ENCODE measurements at regions not wholly inside any gene's neighbourhood (a gene's known extent, or its start where the extent isn't known, plus 50 kb on each side); places are given as distances from the start of the nearest gene placed in this dataset.

DNA sequence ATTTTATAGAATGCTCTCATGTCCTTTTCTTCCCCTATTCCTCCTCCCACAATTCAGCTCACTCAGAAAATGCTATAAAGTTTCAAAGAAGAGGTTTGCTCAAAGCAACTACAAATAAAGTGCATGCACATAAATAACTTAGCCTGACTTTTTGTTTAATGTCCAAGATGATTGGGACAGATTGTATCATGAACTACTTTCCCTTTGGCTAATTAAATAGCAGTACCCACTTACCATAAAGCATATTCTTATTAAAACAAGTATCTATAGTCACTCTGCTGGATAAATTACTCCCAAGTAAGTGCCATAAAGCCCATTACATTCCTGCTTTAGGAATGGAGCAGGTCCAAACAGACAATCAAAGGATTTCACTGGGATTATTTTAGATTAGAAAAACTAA lies 576.0 kb downstream of the LMO4 start:
- no peaks in the 10 kb centered on the region for H3K9me3 ChIP-seq (ENCODE audit: control insufficient read depth, insufficient read depth, low read length)
- no peak overlapping the region for H3K4me3 ChIP-seq (ENCODE audit: low read depth, low read length)
- H3K4me1 ChIP-seq (ENCODE audit: control insufficient read depth, insufficient read depth, low read length) = no peaks in the 10 kb centered on the region
- H3K9ac ChIP-seq (ENCODE audit: low read depth, low read length) = no peak overlapping the region
- H3K27me3 ChIP-seq (ENCODE audit: control insufficient read depth, insufficient read depth, low read length) = no peaks in the 10 kb centered on the region
- H3K36me3 ChIP-seq (ENCODE audit: control insufficient read depth, insufficient read depth, low read length) = no peaks in the 10 kb centered on the region

DNA sequence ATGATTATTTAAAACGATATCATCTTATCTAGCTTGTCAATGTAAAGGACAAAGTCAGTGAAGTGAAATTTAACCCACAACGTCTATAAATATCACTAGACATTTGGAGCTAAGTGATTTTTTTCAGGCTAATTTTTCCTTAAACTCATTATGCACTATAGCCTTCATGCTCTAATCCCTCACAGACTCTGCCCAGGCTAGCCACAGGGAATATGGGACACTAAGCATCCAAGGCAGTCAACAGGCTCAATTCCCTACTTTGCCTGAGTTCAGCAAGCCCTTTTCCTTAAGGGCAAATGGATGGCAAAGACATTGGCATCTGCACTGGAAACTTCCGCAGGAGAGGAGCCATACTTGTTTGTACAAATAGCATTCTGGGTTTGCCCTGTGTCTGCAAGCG lies 577.0 kb downstream of the LMO4 start:
- no peaks in the 10 kb centered on the region for H3K4me1 ChIP-seq (ENCODE audit: control insufficient read depth, insufficient read depth, low read length)
- no peaks in the 10 kb centered on the region for H3K9me3 ChIP-seq (ENCODE audit: control insufficient read depth, insufficient read depth, low read length)
- no peaks in the 10 kb centered on the region for H3K36me3 ChIP-seq (ENCODE audit: control insufficient read depth, insufficient read depth, low read length)
- H3K27me3 ChIP-seq (ENCODE audit: control insufficient read depth, insufficient read depth, low read length) = no peaks in the 10 kb centered on the region
- H3K9ac ChIP-seq (ENCODE audit: low read depth, low read length) = no peak overlapping the region
- no peak overlapping the region for H3K4me3 ChIP-seq (ENCODE audit: low read depth, low read length)

- Histone ChIP-seq H3K4me1 (ENCODE audit: control insufficient read depth, insufficient read depth, low read length) (no peaks in the 10 kb centered on the region), H3K9me3 (ENCODE audit: control insufficient read depth, insufficient read depth, low read length) (no peaks in the 10 kb centered on the region), H3K36me3 (ENCODE audit: control insufficient read depth, insufficient read depth, low read length) (no peaks in the 10 kb centered on the region), H3K4me3 (ENCODE audit: low read depth, low read length) (no peak overlapping the region), H3K9ac (ENCODE audit: low read depth, low read length) (no peak overlapping the region), H3K27me3 (ENCODE audit: control insufficient read depth, insufficient read depth, low read length) (no peaks in the 10 kb centered on the region)
Measured at GRCh38 chr1:87906078-87906477, 577.4 kb downstream of the LMO4 start.

DNA sequence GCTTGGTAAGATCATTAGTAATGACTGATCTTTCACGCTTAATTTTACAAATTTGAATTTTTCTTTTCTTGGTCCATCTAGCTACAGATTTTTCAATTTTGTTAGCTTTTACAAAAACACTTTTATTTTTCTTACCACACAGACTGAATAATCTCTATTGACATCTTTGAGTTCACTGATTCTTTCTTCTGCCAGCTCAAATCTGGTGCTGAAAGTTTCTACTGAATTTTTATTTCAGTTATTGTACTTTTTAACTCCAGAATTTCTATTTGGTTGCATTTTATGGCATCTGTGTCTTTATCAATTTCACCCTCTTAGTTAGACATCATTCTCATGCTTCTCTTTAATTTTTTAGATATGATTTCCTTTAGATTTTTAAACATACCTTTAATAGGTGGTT lies 584.7 kb downstream of the LMO4 start:
- no peaks in the 10 kb centered on the region for H3K4me1 ChIP-seq (ENCODE audit: control insufficient read depth, insufficient read depth, low read length)

GRCh38 chr1:87914396-87914795 lies 585.7 kb downstream of the LMO4 start:
- H3K9me3 ChIP-seq (ENCODE audit: control insufficient read depth, insufficient read depth, low read length) = no peaks in the 10 kb centered on the region
- no peaks in the 10 kb centered on the region for H3K27me3 ChIP-seq (ENCODE audit: control insufficient read depth, insufficient read depth, low read length)
- H3K36me3 ChIP-seq (ENCODE audit: control insufficient read depth, insufficient read depth, low read length) = no peaks in the 10 kb centered on the region
- H3K9ac ChIP-seq (ENCODE audit: low read depth, low read length) = no peak overlapping the region
- no peak overlapping the region for H3K4me3 ChIP-seq (ENCODE audit: low read depth, low read length)
- H3K4me1 ChIP-seq (ENCODE audit: control insufficient read depth, insufficient read depth, low read length) = no peaks in the 10 kb centered on the region

More for the DNA sequence above, 584.7 kb downstream of the LMO4 start:
- Histone ChIP-seq H3K9ac (ENCODE audit: low read depth, low read length) (no peak overlapping the region), H3K9me3 (ENCODE audit: control insufficient read depth, insufficient read depth, low read length) (no peaks in the 10 kb centered on the region), H3K36me3 (ENCODE audit: control insufficient read depth, insufficient read depth, low read length) (no peaks in the 10 kb centered on the region), H3K4me3 (ENCODE audit: low read depth, low read length) (no peak overlapping the region), H3K27me3 (ENCODE audit: control insufficient read depth, insufficient read depth, low read length) (no peaks in the 10 kb centered on the region)

DNA sequence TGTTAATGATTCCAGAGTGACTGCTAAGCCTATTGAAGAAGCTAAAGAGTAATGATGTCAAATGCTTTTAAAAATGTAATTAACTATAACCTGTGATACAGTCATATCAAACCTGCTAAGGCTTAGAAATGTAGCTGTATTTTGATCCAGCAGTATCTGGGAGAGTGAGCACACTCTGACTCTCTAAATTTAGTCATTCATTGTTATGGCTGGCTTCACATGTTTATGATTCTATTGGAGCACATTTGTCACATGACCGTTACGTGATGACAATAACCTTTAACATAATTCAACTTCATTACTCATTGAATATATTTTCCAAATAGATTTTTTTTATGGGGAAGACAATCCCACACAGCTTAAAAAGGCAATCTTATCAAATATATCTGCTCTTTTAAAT lies 587.1 kb downstream of the LMO4 start:
- Histone ChIP-seq H3K9me3 (ENCODE audit: control insufficient read depth, insufficient read depth, low read length) (no peaks in the 10 kb centered on the region), H3K36me3 (ENCODE audit: control insufficient read depth, insufficient read depth, low read length) (no peaks in the 10 kb centered on the region), H3K9ac (ENCODE audit: low read depth, low read length) (no peak overlapping the region), H3K27me3 (ENCODE audit: control insufficient read depth, insufficient read depth, low read length) (no peaks in the 10 kb centered on the region), H3K4me3 (ENCODE audit: low read depth, low read length) (no peak overlapping the region), H3K4me1 (ENCODE audit: control insufficient read depth, insufficient read depth, low read length) (no peaks in the 10 kb centered on the region)

DNA sequence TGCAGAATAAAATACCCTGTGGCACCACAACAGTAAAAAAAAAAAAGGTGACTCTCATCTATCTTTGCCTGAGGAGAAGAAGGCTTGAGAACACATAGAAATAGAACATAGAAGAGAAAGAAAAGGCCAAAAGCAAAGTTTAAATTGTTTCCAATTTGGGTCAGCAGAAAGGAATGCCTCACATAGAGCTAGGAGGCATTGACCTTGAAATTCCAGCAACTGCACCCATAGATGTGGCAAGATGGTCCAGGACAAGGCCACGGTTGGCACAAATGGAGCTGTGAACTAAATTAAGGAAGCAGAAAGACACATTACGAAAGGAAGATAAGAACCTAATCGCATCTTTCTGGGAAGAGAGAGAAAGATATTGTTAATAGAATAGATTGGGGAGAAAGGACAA lies 588.3 kb downstream of the LMO4 start:
- Histone ChIP-seq H3K9me3 (ENCODE audit: control insufficient read depth, insufficient read depth, low read length) (no peaks in the 10 kb centered on the region), H3K4me1 (ENCODE audit: control insufficient read depth, insufficient read depth, low read length) (no peaks in the 10 kb centered on the region), H3K4me3 (ENCODE audit: low read depth, low read length) (no peak overlapping the region), H3K36me3 (ENCODE audit: control insufficient read depth, insufficient read depth, low read length) (no peaks in the 10 kb centered on the region), H3K9ac (ENCODE audit: low read depth, low read length) (no peak overlapping the region), H3K27me3 (ENCODE audit: control insufficient read depth, insufficient read depth, low read length) (no peaks in the 10 kb centered on the region)

- Histone ChIP-seq H3K4me1 (ENCODE audit: control insufficient read depth, insufficient read depth, low read length) (no peaks in the 10 kb centered on the region), H3K9me3 (ENCODE audit: control insufficient read depth, insufficient read depth, low read length) (no peaks in the 10 kb centered on the region), H3K9ac (ENCODE audit: low read depth, low read length) (no peak overlapping the region), H3K36me3 (ENCODE audit: control insufficient read depth, insufficient read depth, low read length) (no peaks in the 10 kb centered on the region), H3K4me3 (ENCODE audit: low read depth, low read length) (no peak overlapping the region), H3K27me3 (ENCODE audit: control insufficient read depth, insufficient read depth, low read length) (no peaks in the 10 kb centered on the region)
Measured at GRCh38 chr1:87918398-87918797, 589.7 kb downstream of the LMO4 start.

- no peaks in the 10 kb centered on the region for H3K27me3 ChIP-seq (ENCODE audit: control insufficient read depth, insufficient read depth, low read length)
- H3K4me3 ChIP-seq (ENCODE audit: low read depth, low read length) = no peak overlapping the region
- no peaks in the 10 kb centered on the region for H3K36me3 ChIP-seq (ENCODE audit: control insufficient read depth, insufficient read depth, low read length)
- H3K4me1 ChIP-seq (ENCODE audit: control insufficient read depth, insufficient read depth, low read length) = no peaks in the 10 kb centered on the region
- no peaks in the 10 kb centered on the region for H3K9me3 ChIP-seq (ENCODE audit: control insufficient read depth, insufficient read depth, low read length)
- H3K9ac ChIP-seq (ENCODE audit: low read depth, low read length) = no peak overlapping the region
Measured at GRCh38 chr1:87922885-87923284, 594.2 kb downstream of the LMO4 start.

GRCh38 chr1:87926131-87926830 lies 597.6 kb downstream of the LMO4 start:
- H3K4me1 ChIP-seq (ENCODE audit: control insufficient read depth, insufficient read depth, low read length) = no peaks in the 10 kb centered on the region
- no peaks in the 10 kb centered on the region for H3K36me3 ChIP-seq (ENCODE audit: control insufficient read depth, insufficient read depth, low read length)
- H3K27me3 ChIP-seq (ENCODE audit: control insufficient read depth, insufficient read depth, low read length) = no peaks in the 10 kb centered on the region
- H3K9me3 ChIP-seq (ENCODE audit: control insufficient read depth, insufficient read depth, low read length) = no peaks in the 10 kb centered on the region
- H3K4me3 ChIP-seq (ENCODE audit: low read depth, low read length) = no peak overlapping the region
- H3K9ac ChIP-seq (ENCODE audit: low read depth, low read length) = no peak overlapping the region

GRCh38 chr1:87926921-87927320 lies 598.2 kb downstream of the LMO4 start:
- Histone ChIP-seq H3K9ac (ENCODE audit: low read depth, low read length) (no peak overlapping the region), H3K9me3 (ENCODE audit: control insufficient read depth, insufficient read depth, low read length) (no peaks in the 10 kb centered on the region), H3K4me3 (ENCODE audit: low read depth, low read length) (no peak overlapping the region), H3K4me1 (ENCODE audit: control insufficient read depth, insufficient read depth, low read length) (no peaks in the 10 kb centered on the region), H3K27me3 (ENCODE audit: control insufficient read depth, insufficient read depth, low read length) (no peaks in the 10 kb centered on the region), H3K36me3 (ENCODE audit: control insufficient read depth, insufficient read depth, low read length) (no peaks in the 10 kb centered on the region)

DNA sequence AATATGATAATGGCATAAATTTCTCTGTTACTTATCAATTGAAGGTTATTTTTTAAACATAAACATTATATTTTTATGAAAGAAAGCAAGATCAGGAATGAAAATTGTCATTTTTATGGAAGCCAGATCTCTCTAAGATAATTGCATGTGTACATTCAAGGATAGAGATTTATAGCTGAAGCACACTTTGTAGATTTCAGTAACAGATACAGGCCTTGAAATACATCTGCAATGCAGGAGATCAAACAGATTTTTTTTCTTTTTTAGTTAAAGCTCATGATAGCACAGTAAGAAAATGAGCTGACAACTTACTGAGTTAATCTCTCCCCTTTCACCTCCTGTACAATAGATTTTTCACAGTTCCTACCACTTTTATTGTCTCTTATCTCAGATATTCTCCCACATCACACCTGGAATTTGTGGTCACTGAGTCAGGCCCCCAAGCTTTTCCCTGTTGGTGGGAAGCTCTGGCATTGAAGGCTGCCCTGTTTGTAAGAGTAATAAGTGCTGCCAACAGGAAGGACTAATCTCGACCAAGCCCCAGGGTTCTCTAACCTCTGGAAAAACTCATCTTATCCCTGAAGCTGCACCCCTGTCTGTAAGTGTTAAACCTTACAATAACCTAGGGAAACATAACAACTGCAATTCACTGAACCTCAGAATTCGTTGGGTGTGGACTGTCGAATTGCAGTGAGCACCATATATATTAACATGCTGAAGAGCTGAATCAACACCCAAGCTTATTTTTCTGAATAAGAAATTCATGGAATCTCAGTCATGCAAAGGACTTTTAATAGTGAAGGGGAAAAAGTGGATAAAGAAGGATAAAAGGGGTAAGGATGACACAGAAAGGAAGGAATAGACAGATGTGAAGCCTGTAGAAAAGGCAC lies 599.0 kb downstream of the LMO4 start:
- Histone ChIP-seq H3K9ac (ENCODE audit: low read depth, low read length) (no peak overlapping the region), H3K9me3 (ENCODE audit: control insufficient read depth, insufficient read depth, low read length) (no peaks in the 10 kb centered on the region), H3K36me3 (ENCODE audit: control insufficient read depth, insufficient read depth, low read length) (no peaks in the 10 kb centered on the region), H3K27me3 (ENCODE audit: control insufficient read depth, insufficient read depth, low read length) (no peaks in the 10 kb centered on the region), H3K4me3 (ENCODE audit: low read depth, low read length) (no peak overlapping the region), H3K4me1 (ENCODE audit: control insufficient read depth, insufficient read depth, low read length) (no peaks in the 10 kb centered on the region)
